ENCODE measurements at regions not wholly inside any gene's neighbourhood (a gene's known extent, or its start where the extent isn't known, plus 50 kb on each side); places are given as distances from the start of the nearest gene placed in this dataset.
"Not testable (repeated sequence)": the region's sequence is repeated elsewhere in the genome, so short reads cannot be mapped to it uniquely, and the experiment has no call there.

DNA sequence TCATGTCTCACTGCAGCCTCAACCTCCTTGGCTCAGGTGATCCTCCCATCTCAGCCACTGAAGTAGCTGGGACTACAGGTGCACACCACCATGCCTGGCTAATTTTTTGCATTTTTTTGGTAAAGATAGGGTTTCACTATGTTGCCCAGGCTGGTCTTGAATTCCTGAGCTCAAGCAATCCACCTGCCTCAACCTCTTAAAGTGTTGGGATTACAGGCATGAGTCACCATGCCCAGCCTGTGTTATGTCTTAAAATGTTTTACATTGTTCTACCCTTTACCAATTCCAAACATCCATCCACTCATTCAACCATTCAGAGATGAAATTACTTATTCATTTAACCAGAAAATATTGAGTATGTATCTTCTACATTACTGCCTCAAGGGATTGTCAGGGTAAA lies 111.6 kb upstream of the BTG1 start:
- no peak for DNase-seq

DNA sequence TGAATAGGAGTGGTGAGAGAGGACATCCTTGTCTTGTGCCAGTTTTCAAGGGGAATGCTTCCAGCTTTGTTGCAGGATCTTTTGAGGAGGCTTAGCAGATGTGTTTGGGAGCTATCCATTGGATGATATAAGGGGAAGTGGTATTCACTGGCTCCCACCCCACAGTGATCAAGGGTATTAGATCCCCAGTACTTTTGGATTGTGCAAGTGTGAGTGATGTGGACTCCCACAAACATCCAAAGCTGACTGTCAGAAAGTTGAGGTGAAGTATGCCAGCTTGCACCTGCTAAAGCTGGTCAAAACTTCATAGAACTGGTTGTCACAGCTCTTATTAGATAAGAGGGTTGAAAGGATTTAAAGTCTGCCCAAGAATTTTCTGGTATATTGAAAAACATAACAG lies 110.1 kb upstream of the BTG1 start:
- no peak for DNase-seq

DNA sequence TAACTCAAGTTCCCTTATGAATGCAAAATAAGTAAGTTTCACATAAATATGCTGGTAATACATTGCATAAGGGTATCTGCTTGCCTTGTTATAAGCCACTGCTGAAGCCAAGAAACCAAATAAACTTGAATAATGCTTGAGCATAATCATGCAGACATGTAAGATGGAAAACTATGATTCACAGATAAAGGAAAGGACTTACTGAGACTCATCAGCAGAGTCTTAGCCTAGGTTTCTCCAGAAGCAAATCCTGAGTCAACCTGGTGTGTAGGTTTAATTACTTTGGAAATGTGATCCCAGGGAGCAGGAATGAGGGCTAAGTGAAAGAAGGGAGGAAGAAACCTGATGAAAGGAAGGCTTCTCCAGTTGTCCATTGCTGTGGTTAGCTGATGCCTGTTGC lies 107.7 kb upstream of the BTG1 start:
- no peak for DNase-seq

DNA sequence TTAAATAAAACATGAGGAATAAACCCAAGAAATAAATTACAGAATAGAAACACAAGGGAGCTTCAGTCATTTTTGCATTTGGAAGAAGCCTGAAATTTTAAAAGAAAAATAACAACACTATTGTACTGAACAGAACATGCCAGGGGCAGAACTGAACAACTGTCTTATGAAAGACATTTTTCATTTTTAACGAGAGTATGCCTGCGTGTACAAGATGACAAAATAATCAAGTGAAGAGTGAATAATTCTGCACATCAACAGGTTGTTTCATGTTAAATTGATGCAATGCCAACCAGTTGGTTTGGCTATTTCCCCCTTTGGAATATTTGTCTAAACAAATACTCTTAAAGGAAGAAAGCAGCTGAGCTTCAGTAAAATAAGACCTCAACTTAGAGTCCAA lies 103.3 kb upstream of the BTG1 start:
- no peak for DNase-seq

DNA sequence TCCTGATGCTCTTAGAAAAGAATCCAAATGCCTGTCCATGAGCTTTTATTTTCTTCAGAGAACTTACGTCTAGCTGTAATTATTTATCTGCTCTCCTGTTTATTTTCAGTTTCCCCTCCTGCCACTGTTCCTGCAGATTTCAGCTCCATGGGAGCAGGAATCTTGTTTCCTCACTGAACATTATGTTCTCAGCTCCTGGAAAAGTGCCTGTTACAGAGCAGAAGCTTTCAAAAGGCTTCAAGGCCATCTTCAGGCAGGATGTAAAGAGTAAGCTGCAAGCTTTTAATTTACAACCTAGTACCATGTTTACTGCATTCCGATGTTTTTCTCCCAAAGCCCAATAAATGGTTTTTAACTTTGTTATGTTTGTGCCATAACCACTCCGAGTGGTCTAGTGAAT lies 98.4 kb upstream of the BTG1 start:
- no peak for DNase-seq

DNA sequence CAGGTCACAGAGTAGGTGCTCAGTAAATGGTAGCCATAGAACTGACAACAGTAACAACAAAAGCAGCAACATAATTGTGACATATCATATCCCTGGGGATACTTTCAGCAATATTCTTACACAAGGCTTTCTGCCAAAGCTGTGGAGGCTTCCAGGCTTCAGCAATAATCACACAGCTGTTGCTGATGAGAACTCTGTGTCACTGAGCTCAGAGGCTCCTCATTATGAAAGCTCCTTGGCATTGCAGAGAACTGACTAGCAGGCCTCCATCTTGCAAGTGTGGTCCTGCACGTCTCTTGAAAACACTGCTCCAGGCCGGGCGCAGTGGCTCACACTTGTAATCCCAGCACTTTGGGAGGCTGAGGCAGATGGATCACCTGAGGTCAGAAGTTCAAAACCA lies 97.3 kb upstream of the BTG1 start:
- DNase-seq: no peak

DNA sequence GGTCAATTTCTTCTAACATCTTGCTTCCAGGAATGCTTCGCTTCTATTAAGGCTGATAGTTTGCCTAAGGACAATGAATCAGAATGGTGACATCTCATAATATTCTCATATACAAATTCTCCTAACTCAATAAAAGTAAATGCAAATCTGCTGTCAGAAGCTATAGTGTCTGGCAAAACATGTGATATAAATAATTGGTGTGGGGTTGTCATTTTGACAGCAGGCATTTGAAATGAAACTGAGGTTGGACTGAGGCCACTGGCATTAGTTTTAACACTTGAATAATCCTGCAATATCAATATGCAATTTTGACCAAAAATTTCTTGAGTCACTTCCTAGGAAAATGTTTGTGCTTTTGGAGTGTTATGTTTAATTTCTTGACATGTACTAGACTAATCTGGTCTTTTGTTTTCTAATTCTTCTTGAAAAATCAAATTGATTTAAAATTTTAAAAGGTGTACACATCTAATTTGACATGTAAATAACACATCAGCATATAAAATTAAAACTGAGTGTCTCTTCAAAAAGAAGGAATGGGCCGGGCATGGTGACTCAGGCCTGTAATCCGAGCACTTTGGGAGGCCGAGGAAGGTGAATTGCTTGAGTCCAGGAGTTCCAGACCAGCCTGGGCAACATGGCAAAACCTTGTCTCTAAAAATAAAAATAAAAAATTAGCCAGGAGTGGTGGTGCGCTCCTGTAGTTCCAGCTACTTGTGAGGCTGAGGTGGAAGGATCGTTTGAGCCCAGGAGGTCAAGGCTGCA lies 92.3 kb upstream of the BTG1 start:
- DNase-seq: no peak

DNA sequence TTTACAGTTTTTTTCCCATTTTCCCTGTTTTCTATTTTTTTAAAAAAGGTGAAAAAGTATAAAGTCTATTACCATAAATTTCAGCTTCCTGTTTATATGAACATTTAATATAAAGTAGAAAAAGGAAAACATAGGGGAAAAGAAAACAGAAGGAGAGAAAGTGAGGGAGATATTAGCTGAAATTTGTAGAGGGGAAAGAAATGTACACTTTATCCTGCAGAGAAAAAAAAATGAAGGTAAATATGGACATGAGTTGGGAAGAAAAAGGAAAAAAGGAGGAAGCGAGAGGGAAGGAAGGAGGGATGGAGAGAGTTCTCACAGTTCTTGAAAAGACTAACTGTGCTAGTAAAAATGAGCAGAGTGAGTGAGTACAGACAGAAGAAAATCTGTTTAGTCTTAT lies 91.6 kb upstream of the BTG1 start:
- no peak for DNase-seq

DNA sequence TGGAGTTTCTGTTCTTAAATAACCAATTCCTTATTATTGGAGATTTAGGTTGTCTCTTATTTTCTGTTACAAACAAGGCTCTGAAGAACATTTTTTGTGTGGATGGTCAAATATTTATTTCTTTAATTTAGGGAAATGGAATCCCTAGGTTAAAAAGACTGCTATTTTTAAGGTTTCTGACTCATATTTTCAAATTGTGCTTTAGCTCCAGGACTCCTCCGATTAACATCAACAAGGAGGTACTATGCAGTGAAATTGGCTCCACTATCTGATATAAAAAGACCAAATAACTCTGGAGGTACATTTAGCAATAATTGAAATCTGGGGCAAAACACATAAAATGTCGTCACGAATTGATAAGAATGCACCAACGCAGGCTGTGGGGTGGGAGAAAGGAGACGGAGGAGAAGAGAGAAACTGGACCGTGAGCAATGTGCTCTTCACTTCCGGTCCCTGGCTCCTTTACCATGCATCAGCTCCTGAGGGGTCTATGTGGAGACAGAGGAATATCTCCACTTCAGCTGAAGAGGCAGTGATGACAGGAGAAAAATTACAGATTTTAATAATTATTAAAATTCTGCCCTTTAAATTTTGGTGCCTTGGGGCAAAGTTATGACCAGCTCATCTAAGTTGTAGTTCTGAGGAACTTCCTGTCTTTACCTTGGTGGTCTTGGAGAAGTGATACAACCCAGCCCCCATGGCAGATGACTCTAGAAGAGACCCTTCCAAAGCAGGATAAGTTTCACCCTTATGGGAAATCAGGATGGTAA lies 90.2 kb upstream of the BTG1 start:
- no peak for DNase-seq

DNA sequence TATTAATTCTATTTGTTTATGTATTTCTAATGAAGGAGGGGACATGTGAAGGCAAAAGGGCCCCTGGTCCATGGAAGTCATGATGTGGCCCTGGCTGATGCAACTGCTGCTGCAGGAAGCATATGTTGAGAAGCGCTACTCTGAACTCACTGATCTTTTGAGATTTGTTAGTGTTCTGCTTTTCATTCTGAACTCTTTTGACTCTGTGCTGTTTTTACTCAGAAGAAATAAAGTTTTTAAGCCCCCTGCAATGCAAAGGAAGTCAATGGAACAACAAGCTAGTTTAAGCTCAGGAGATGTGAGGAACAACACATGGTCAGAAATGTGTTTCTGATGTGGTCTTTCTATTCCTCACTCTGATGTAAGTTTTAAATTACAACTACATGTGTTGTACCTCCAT lies 88.9 kb upstream of the BTG1 start:
- DNase-seq: no peak

DNA sequence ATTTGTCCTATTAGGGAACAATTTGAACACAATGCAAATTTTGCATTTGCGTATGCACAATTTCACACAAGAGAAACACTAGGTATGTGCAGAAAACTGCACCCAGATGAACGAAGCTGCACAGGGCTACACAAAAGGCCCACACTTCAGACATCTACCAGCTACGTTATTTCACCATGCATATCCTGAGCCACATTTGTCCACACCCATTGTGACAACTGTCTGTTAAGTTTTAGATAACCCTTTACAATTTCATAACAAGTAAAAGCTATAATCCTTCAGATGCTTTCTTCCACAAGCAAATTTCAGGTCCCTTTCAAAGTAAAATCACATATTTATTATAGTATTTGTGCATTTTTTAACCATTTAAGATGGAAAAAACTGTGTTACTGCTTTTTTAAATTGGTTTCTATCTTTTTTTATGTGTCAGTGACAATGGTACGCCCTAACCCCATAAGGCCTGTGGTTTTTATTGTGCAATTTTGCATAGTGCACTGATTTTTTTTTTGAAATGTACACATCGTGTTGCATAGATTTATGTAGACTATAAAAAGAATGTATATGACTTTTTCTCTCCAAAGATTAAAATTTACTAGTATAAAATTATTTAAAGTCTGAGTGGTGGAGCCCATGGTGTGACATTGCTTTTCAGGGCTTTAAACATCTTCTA lies 87.8 kb upstream of the BTG1 start:
- DNase-seq: no peak

DNA sequence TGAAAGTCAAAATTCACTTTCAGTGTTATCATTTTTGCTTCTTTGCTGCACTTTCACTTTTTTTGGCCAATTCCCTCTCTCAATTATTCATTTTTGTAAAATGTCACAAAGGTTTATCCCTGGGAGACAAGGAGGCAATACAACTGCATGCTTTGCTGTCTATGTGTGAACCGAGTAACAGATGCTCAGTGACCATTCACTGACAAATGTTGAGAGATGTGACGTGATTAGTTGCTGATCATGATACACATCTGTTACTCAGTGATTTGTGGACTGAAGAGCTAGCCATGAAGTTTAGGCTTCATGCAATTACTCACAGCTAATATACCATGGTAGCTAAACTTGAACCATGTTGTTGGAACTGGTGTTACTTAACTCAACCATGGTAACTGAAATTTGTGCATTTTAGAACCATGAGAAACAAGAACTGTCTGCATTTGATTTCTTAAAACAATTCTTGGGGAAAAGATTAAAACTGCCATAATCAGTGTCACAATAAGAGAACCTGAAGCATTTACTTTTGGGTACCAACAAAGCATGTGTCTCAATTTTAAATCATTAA lies 86.8 kb upstream of the BTG1 start:
- not testable (repeated sequence) for DNase-seq

DNA sequence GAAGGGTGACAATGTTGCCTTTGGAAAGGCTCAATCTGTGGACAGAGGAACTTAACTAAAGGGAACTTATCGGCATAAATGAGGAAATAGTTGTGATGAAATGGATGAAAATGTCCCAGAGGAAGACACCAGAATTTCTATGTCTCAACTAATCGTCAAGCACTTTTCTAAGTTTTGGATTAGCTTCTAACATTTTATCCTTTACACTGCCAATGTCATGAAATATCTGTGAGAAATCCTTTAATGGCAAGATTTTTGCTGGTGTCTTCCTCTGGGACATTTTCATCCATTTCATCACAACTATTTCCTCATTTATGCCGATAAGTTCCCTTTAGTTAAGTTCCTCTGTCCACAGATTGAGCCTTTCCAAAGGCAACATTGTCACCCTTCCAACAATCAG lies 86.3 kb upstream of the BTG1 start:
- DNase-seq: not testable (repeated sequence)

DNA sequence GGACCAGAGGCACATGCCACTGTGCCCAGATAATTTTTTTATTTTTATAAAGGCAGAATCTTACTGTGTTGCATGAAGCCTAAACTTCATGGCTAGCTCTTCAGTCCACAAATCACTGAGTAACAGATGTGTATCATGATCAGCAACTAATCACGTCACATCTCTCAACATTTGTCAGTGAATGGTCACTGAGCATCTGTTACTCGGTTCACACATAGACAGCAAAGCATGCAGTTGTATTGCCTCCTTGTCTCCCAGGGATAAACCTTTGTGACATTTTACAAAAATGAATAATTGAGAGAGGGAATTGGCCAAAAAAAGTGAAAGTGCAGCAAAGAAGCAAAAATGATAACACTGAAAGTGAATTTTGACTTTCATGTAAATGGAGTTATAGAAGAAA lies 85.9 kb upstream of the BTG1 start:
- not testable (repeated sequence) for DNase-seq

DNA sequence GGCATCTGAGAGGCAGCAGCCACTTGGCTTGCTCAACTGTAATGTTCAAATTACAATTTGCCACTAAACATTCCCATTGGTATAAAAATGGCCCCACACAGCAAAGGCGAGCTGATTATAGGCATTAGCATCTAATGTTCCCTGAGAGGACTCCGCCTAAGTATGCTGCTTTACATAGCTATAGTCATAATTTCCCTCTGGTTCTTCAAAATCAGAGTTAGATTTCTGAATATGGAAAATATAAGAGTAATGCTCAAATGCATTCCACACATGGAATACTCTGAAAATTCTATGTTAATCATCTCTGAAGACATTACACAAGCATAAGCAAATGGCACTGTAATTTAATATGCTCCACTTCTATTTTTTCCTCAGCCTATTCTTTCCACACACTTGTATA lies 83.7 kb upstream of the BTG1 start:
- DNase-seq: no peak

DNA sequence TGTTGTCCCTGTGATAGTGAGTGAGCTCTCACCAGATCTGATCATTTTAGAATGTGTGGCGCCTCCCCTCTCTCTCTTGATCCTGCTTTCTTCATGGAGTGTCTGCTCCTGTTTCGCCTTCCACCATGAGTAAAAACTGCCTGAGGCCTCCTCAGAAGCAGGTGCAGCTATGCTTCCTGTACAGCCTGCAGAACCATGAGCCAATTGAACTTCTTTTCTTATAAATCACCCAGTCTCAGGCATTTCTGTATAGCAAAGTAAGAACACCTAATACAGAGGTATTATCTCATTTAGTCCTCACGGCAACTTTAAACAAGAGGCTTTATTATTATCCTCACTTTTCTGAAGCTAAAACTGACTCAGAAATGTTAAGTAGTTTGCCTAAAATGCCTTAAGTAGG lies 81.3 kb upstream of the BTG1 start:
- no peak for DNase-seq

DNA sequence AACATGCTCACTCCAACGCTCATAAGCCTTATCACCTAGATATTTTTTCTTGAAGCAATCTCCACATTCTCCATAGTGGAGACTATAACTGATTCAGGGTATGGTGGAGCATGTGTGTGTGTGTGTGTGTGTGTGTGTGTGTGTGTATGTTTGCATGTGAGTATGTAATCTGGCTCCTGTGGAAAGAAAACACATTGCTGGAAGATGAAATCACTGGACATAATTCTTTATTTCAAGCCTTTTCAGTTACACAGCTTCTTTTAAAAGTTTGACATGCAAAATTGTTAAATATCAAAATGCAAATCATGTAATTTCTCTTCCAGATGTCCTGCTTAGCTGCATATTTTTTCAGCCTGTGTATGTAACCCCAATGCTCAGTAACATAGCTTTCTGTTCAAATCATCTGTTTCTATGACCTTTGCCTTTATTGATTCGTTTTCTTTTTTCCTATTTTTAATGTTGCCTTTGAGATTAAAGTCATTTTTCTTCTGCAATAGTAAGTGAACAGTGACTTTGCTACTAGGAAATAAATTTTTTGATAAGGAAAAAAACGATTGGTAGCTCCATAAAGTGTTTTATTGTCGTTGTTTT lies 80.5 kb upstream of the BTG1 start:
- DNase-seq: no peak

DNA sequence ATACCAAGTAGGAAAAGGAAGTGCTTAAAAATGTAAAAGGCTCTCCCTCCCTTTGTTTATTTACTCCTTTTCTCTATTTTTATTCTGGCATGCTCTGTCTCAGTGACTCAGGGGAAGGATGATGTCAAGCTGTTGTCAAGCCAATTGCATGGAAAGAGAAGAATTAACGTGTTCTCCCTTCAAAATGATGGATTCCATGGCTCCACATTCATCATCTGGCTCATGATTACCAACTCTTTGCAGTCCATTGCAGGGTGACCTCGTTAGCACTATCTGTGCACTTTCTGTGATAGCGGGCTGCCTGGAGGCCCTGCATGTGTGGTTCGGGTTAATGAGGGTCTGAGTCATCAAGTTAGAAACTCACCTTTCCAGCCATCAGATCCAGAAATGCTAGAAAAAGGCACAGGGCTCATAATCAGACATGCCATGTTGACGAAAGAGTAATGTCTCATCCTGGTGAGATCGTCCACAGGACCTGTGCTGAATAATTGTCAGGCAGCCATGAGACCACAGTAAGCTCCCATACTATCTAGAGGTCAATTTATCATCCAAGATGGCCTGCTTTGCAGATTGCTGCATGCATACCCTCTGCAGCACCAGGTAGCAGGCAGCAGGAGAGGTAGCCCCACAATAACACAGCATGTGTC lies 79.2 kb upstream of the BTG1 start:
- peak; percentile 5 for DNase-seq

DNA sequence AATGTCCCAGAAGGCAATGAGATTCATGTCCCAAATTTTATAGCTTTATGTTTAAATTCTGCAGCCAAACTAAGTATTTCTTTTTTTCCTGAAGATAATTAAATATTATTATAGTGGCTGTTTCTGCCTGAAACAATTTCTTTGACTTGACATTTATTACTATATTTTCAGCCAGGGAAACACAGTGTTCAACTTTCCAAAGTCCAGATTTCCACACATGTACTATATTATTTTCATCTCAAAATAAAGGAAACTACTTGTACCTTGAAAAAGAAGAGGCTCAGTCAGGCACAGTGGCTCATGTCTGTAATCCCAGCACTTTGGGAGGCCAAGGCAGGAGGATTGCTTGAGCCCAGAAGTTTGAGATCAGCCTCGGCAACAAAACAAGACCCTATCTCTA lies 77.8 kb upstream of the BTG1 start:
- DNase-seq: no peak

DNA sequence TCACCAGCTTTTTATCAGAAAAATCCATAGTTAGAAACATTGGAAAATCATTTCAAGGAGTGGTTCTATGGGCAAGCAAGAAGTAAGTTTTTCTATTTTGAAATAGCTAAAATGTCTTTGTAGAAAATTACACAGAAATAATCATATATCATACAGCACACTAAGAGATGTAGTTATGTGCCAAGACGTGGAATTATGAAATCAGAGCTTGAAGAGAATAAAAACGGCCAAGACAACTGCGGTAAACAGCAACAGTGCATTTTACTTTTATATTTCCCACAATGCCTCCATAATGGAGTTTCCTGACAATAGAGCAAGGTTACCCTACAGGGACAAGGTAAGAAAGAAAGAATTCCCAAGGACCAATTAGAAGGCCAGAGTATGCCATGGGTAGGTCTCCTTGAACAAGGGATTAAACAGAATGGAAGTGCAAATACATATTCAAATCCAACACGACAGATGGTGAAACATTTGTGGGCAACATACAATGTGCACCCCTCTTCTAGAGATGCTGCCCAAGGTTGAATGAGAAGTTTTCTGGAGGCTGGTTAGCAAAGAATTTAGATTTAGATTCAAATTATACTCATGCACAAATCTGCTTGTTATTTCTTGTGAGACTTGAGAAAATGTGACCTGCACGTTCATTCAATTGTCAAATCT lies 76.1 kb upstream of the BTG1 start:
- no peak for DNase-seq

DNA sequence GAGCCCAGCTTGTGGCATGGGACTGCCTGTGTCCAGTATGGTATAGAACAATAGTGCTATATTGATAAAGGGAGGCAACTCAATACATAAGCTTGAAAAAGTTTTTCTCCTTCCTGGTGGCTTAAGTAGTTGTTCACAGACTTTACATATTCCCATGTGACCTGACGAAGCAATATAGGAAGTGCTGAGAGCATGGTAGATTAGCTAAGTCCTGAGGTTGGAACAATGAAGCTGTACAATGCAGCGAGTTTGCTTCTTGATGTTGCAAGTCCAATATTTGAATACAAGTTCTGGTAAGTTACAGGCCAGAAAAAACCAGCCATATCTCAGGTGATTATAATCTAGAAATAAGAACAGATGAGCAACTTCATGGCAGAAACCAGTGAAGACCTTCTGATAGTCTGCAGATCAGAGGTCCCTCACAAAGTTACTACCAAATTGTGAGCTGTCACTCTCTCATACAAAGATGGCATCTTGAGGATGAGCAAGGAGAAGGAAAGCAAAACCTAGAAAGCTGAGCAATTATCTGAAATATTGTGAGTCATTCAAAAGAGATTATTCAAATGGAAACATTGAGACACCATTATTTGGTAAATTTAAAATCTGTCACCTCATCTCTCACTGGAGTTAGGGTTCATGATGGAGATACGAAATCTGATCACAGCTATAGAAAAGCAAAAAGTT lies 72.9 kb upstream of the BTG1 start:
- DNase-seq: no peak

DNA sequence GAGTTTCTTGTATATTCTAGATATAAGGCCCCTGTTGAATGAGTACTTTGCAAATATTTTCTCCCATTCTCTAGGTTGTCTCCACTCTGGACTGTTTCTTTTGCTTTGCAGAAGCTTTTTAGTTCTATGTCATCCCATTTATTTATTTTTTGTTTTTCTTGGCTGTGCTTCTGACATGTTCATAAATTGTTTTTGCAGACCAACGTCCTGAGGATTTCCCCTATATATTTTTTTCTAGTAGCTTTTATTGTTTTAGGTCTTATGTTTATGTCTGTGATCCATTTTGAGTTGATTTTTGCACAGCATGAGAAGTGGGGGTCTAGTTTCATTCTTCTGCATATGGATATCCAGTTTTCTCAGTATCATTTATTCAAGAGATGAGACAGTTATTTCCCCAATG lies 70.4 kb upstream of the BTG1 start:
- no peak for DNase-seq
